Karpas-422 (cell line): ENCODE measurements at regions not wholly inside any gene's neighbourhood (a gene's known extent, or its start where the extent isn't known, plus 50 kb on each side); places are given as distances from the start of the nearest gene placed in this dataset.
A peak's percentile ranks its signal among the peaks of the same experiment; 100 is the strongest.

ENCODE experiments used
- DNase-seq: peaks from one replicate; pipeline ENCODE4 v3.0.0-alpha.2; 2015
- H2AFZ ChIP-seq: fragments of 200-600 bp; sonication (generic); 2 replicates; pipeline ENCODE4 v1.6.1; 2014; ENCODE audit warnings: antibody characterized with exemption, low read length, mixed read lengths
- H3K27ac ChIP-seq: fragments of 200-600 bp; sonication (generic); 2 replicates; pipeline ENCODE4 v1.5.1; 2014; ENCODE audit warnings: mild to moderate bottlenecking, low read length, moderate library complexity
- H3K27me3 ChIP-seq: fragments of 200-600 bp; sonication (generic); 2 replicates; pipeline ENCODE4 v1.6.1; 2014; ENCODE audit warnings: low read length, mixed read lengths
- H3K36me3 ChIP-seq: fragments of 200-600 bp; sonication (generic); 2 replicates; pipeline ENCODE4 v1.6.1; 2014; ENCODE audit warnings: low read length, mixed read lengths; ENCODE audit not compliant: insufficient read depth
- H3K4me1 ChIP-seq: fragments of 200-600 bp; sonication (generic); 2 replicates; pipeline ENCODE4 v1.6.1; 2014; ENCODE audit warnings: mild to moderate bottlenecking, low read length, mixed read lengths
- H3K4me2 ChIP-seq: fragments of 200-600 bp; sonication (generic); 2 replicates; pipeline ENCODE4 v1.6.1; 2014; ENCODE audit warnings: low read length, low read depth, mild to moderate bottlenecking; ENCODE audit not compliant: poor library complexity, severe bottlenecking
- H3K4me3 ChIP-seq: fragments of 200-600 bp; sonication (generic); 2 replicates; pipeline ENCODE4 v1.5.1; 2014; ENCODE audit warnings: mild to moderate bottlenecking, antibody characterized with exemption, low read length, mixed read lengths
- H3K79me2 ChIP-seq: fragments of 200-600 bp; sonication (generic); 2 replicates; pipeline ENCODE4 v1.6.1; 2014; ENCODE audit warnings: mild to moderate bottlenecking, low read length, mixed read lengths
- H3K9ac ChIP-seq: fragments of 200-600 bp; sonication (generic); 2 replicates; pipeline ENCODE4 v1.6.0; 2014; ENCODE audit warnings: low read length
- H3K9me2 ChIP-seq: fragments of 200-600 bp; sonication (generic), shearing (Covaris generic); replicated peaks from 2 replicates; pipeline ENCODE4 v1.6.0; 2014; ENCODE audit warnings: mild to moderate bottlenecking, low read length, moderate library complexity; ENCODE audit not compliant: insufficient read depth
- H3K9me3 ChIP-seq: fragments of 300-700, 200-600 bp; sonication (generic); 2 replicates; pipeline ENCODE4 v1.6.1; 2014; ENCODE audit warnings: low read length, mixed read lengths
- H4K20me1 ChIP-seq: fragments of 200-600 bp; sonication (generic); 2 replicates; pipeline ENCODE4 v1.6.1; 2014; ENCODE audit warnings: mild to moderate bottlenecking, antibody characterized with exemption, low read length, low read depth; ENCODE audit not compliant: insufficient read depth

- Histone ChIP-seq H4K20me1 (no peaks in the 10 kb centered on the region), H3K4me2 (no peak overlapping the region), H2AFZ (peak overlapping the region; percentile 80), H3K9me2 (no peaks in the 10 kb centered on the region; the same call in 1 of the 2 replicates), H3K79me2 (no peaks in the 10 kb centered on the region), H3K27me3 (no peaks in the 10 kb centered on the region), H3K36me3 (no peaks in the 10 kb centered on the region), H3K9me3 (no peaks in the 10 kb centered on the region), H3K9ac (no peak overlapping the region), H3K27ac (no peak overlapping the region), H3K4me1 (peaks cover 4% of the 10 kb centered on the region; the same call in 1 of the 2 replicates), H3K4me3 (no peak overlapping the region)
- no peak for DNase-seq
Observed at GRCh38 chr14:42862114-42862513, 1255.4 kb downstream of the LRFN5 start.

- H3K36me3 ChIP-seq: no peaks in the 10 kb centered on the region
- no peaks in the 10 kb centered on the region for H3K79me2 ChIP-seq
- peaks cover 5% of the 10 kb centered on the region for H3K4me1 ChIP-seq
- no peak for DNase-seq
- H3K4me2 ChIP-seq: no peak overlapping the region
- no peaks in the 10 kb centered on the region; the same call in 1 of the 2 replicates for H3K9me2 ChIP-seq
- no peak overlapping the region for H3K4me3 ChIP-seq
- no peaks in the 10 kb centered on the region for H4K20me1 ChIP-seq
- H2AFZ ChIP-seq: 0 out of 2 replicates have a peak overlapping the region, but pooled peaks have one; percentile 40
- H3K9ac ChIP-seq: no peak overlapping the region
- no peak overlapping the region for H3K27ac ChIP-seq
- no peaks in the 10 kb centered on the region for H3K27me3 ChIP-seq
- no peaks in the 10 kb centered on the region for H3K9me3 ChIP-seq
Observed at GRCh38 chr14:42860371-42860770, 1253.7 kb downstream of the LRFN5 start.

- H3K9me3 ChIP-seq: no peaks in the 10 kb centered on the region
- no peak overlapping the region for H3K4me2 ChIP-seq
- H3K79me2 ChIP-seq: no peaks in the 10 kb centered on the region
- H3K9ac ChIP-seq: no peak overlapping the region
- DNase-seq: no peak
- peaks cover 28% of the 10 kb centered on the region for H3K4me1 ChIP-seq
- no peak overlapping the region for H3K4me3 ChIP-seq
- no peaks in the 10 kb centered on the region for H3K36me3 ChIP-seq
- H3K27ac ChIP-seq: no peak overlapping the region
- H2AFZ ChIP-seq: peak overlapping the region; percentile 78
- no peaks in the 10 kb centered on the region for H3K27me3 ChIP-seq
- H4K20me1 ChIP-seq: no peaks in the 10 kb centered on the region
- no peaks in the 10 kb centered on the region for H3K9me2 ChIP-seq
Observed at GRCh38 chr14:42856106-42856505, 1249.4 kb downstream of the LRFN5 start.

GRCh38 chr14:42855085-42855484 is 1248.4 kb downstream of the LRFN5 start:
- H3K9ac ChIP-seq: peak overlapping the region; percentile 5; the same call in 1 of the 2 replicates
- peak overlapping the region; percentile 36 for H3K4me2 ChIP-seq
- no peaks in the 10 kb centered on the region for H3K9me3 ChIP-seq
- H3K36me3 ChIP-seq: no peaks in the 10 kb centered on the region
- H3K4me1 ChIP-seq: peaks cover 28% of the 10 kb centered on the region
- H3K9me2 ChIP-seq: no peaks in the 10 kb centered on the region
- no peaks in the 10 kb centered on the region for H3K27me3 ChIP-seq
- DNase-seq: peak; percentile 62
- H2AFZ ChIP-seq: peak overlapping the region; percentile 78
- peak overlapping the region; percentile 8; the same call in 1 of the 2 replicates for H3K4me3 ChIP-seq
- no peaks in the 10 kb centered on the region for H3K79me2 ChIP-seq
- H4K20me1 ChIP-seq: no peaks in the 10 kb centered on the region
- H3K27ac ChIP-seq: peak overlapping the region; percentile 23; the same call in 1 of the 2 replicates

GRCh38 chr14:42854061-42854460 is 1247.4 kb downstream of the LRFN5 start:
- Histone ChIP-seq H3K4me1 (peaks cover 28% of the 10 kb centered on the region), H3K79me2 (no peaks in the 10 kb centered on the region), H3K36me3 (no peaks in the 10 kb centered on the region), H3K9me3 (no peaks in the 10 kb centered on the region), H3K27me3 (no peaks in the 10 kb centered on the region), H3K4me3 (no peak overlapping the region), H3K4me2 (no peak overlapping the region), H3K9me2 (no peaks in the 10 kb centered on the region), H3K27ac (no peak overlapping the region), H3K9ac (no peak overlapping the region), H2AFZ (peak overlapping the region; percentile 92), H4K20me1 (no peaks in the 10 kb centered on the region)
- peak; percentile 66 for DNase-seq

GRCh38 chr14:42848652-42849051 is 1242.0 kb downstream of the LRFN5 start:
- Histone ChIP-seq H3K4me2 (no peak overlapping the region), H2AFZ (peak overlapping the region; percentile 52; the same call in 1 of the 2 replicates), H3K9ac (no peak overlapping the region), H4K20me1 (no peaks in the 10 kb centered on the region), H3K4me3 (no peak overlapping the region), H3K36me3 (no peaks in the 10 kb centered on the region), H3K4me1 (peaks cover 13% of the 10 kb centered on the region), H3K9me3 (no peaks in the 10 kb centered on the region), H3K27me3 (no peaks in the 10 kb centered on the region), H3K27ac (no peak overlapping the region), H3K79me2 (no peaks in the 10 kb centered on the region), H3K9me2 (no peaks in the 10 kb centered on the region)
- DNase-seq: no peak

- H3K79me2 ChIP-seq: no peaks in the 10 kb centered on the region
- H4K20me1 ChIP-seq: no peaks in the 10 kb centered on the region
- no peak overlapping the region for H3K9ac ChIP-seq
- H2AFZ ChIP-seq: no peak overlapping the region
- H3K9me3 ChIP-seq: no peaks in the 10 kb centered on the region; the same call in 1 of the 2 replicates
- H3K27me3 ChIP-seq: no peaks in the 10 kb centered on the region
- no peaks in the 10 kb centered on the region for H3K4me1 ChIP-seq
- H3K9me2 ChIP-seq: no peaks in the 10 kb centered on the region
- no peak overlapping the region for H3K4me2 ChIP-seq
- H3K36me3 ChIP-seq: no peaks in the 10 kb centered on the region
- DNase-seq: no peak
- H3K4me3 ChIP-seq: no peak overlapping the region
- no peak overlapping the region for H3K27ac ChIP-seq
Observed at GRCh38 chr14:42814817-42815216, 1208.1 kb downstream of the LRFN5 start.

- H3K4me3 ChIP-seq: no peak overlapping the region
- peak overlapping the region; percentile 97; the same call in 1 of the 2 replicates for H2AFZ ChIP-seq
- H3K27me3 ChIP-seq: no peaks in the 10 kb centered on the region
- H3K9me3 ChIP-seq: no peaks in the 10 kb centered on the region
- H3K4me2 ChIP-seq: no peak overlapping the region
- no peaks in the 10 kb centered on the region for H4K20me1 ChIP-seq
- no peaks in the 10 kb centered on the region for H3K36me3 ChIP-seq
- H3K9ac ChIP-seq: no peak overlapping the region
- H3K79me2 ChIP-seq: no peaks in the 10 kb centered on the region
- H3K4me1 ChIP-seq: no peaks in the 10 kb centered on the region
- H3K9me2 ChIP-seq: no peaks in the 10 kb centered on the region
- DNase-seq: no peak
- H3K27ac ChIP-seq: no peak overlapping the region
Observed at GRCh38 chr14:42806909-42807315, 1200.2 kb downstream of the LRFN5 start.
